PC-9 (cell line): ENCODE measurements at regions not wholly inside any gene's neighbourhood (a gene's known extent, or its start where the extent isn't known, plus 50 kb on each side); places are given as distances from the start of the nearest gene placed in this dataset.

Experiments used
- BruUV-seq: library from RNA; stranded (reverse); fragments of 400-500 nt; replicated peaks from 2 replicates; lab custom pipeline; 2021; lab: Mats Ljungman, UMichigan
- CTCF ChIA-PET: fragments of 300-600 bp; sonication (Branson Sonifier 250); formaldehyde crosslinking; loops from one replicate; lab custom pipeline; 2022; ENCODE audit warnings: antibody characterized with exemption; lab: Charles Lee
- POLR2A ChIA-PET: fragments of 300-600 bp; sonication (Branson Sonifier 250); formaldehyde crosslinking; loops from one replicate; lab custom pipeline; 2022; ENCODE audit warnings: antibody characterized with exemption; ENCODE audit not compliant: unreplicated experiment; lab: Charles Lee
- DNase-seq, 2 experiments: peaks; one replicate each; pipeline versions ENCODE4 v3.0.0 to v3.0.0-alpha.2; 2015 to 2022; ENCODE audit warnings: mixed read lengths in 1 of 2
- H2AFZ ChIP-seq: fragments of 200-600 bp; sonication (generic); 2 replicates; pipeline ENCODE4 v1.8.1; 2017; ENCODE audit warnings: antibody characterized with exemption
- H3F3A ChIP-seq: fragments of 200-600 bp; sonication (generic); 2 replicates; pipeline ENCODE4 v1.8.1; 2017; ENCODE audit warnings: antibody characterized with exemption, mild to moderate bottlenecking, low read depth; ENCODE audit not compliant: insufficient read depth
- H3K27ac ChIP-seq: fragments of 200-600 bp; sonication (generic); 2 replicates; pipeline ENCODE4 v1.6.1; 2016; ENCODE audit warnings: mixed run types
- H3K27me3 ChIP-seq: fragments of 200-600 bp; sonication (generic); 2 replicates; pipeline ENCODE4 v1.6.1; 2016; ENCODE audit warnings: low read depth, mixed run types; ENCODE audit not compliant: insufficient read depth
- H3K36me3 ChIP-seq: fragments of 200-600 bp; sonication (generic); 2 replicates; pipeline ENCODE4 v1.6.1; 2016; ENCODE audit warnings: low read depth, mixed run types
- H3K4me1 ChIP-seq: fragments of 200-600 bp; sonication (generic); replicated peaks from 2 replicates; pipeline ENCODE4 v1.6.1; 2016; ENCODE audit warnings: mixed run types; ENCODE audit not compliant: insufficient read depth
- H3K4me2 ChIP-seq: fragments of 200-600 bp; sonication (generic); 2 replicates; pipeline ENCODE4 v1.6.1; 2017; ENCODE audit warnings: mixed run types
- H3K4me3 ChIP-seq: fragments of 200-600 bp; sonication (generic); 2 replicates; pipeline ENCODE4 v1.6.1; 2016; ENCODE audit warnings: mixed run types
- H3K79me2 ChIP-seq: fragments of 200-600 bp; sonication (generic); 2 replicates; pipeline ENCODE4 v1.6.1; 2017; ENCODE audit warnings: low read depth, mixed run types
- H3K9me2 ChIP-seq: fragments of 200-600 bp; sonication (generic); 2 replicates; pipeline ENCODE4 v1.8.1; 2017; ENCODE audit warnings: mild to moderate bottlenecking; ENCODE audit not compliant: insufficient read depth
- H3K9me3 ChIP-seq: fragments of 200-600 bp; sonication (generic); 2 replicates; pipeline ENCODE4 v1.8.1; 2016; ENCODE audit warnings: low read depth; ENCODE audit not compliant: insufficient read depth
- H4K20me1 ChIP-seq: fragments of 200-600 bp; sonication (generic); 2 replicates; pipeline ENCODE4 v1.8.1; 2017; ENCODE audit not compliant: insufficient read depth
- CTCF ChIP-seq: fragments of 200-600 bp; sonication (generic); conservative IDR thresholded peaks from 2 replicates; pipeline ENCODE4 v1.6.1; 2017; ENCODE audit warnings: mixed run types, antibody characterized with exemption, mild to moderate bottlenecking, moderate library complexity
- EZH2 ChIP-seq: fragments of 200-600 bp; sonication (generic); IDR thresholded peaks from 2 replicates; pipeline ENCODE4 v1.8.0; 2017; ENCODE audit warnings: antibody characterized with exemption, low read depth
- intact Hi-C: fragments of 100-400 bp; cut with micrococcal nuclease; formaldehyde crosslinking; loops from one replicate; pipeline ENCODE4 v1.10.0; 2022; ENCODE audit not compliant: unreplicated experiment

GRCh38 chr14:101068313-101069227 is 165.0 kb upstream of the RTL1 start:
- no peak overlapping the region for H3K27ac ChIP-seq
- TF ChIP-seq EZH2, result no peak
- TF ChIP-seq CTCF, result no peak
- BruUV-seq, result no TSS peak
- no peaks in the 10 kb centered on the region for H3K9me2 ChIP-seq
- H3K79me2 ChIP-seq, result no peaks in the 10 kb centered on the region
- H2AFZ ChIP-seq, result no peak overlapping the region
- no peak overlapping the region for H3K4me2 ChIP-seq
- ChIA-PET POLR2A (no interaction called here), CTCF (no interaction called here)
- no peaks in the 10 kb centered on the region for H3F3A ChIP-seq
- no peaks in the 10 kb centered on the region for H3K9me3 ChIP-seq
- no peak for DNase-seq
- H4K20me1 ChIP-seq, result no peaks in the 10 kb centered on the region
- no peaks in the 10 kb centered on the region for H3K36me3 ChIP-seq
- H3K4me3 ChIP-seq, result no peak overlapping the region
- peaks cover 34% of the 10 kb centered on the region for H3K27me3 ChIP-seq
- H3K4me1 ChIP-seq, result peaks cover 6% of the 10 kb centered on the region; the same call in 1 of the 2 replicates
- intact Hi-C loops, result no loop called here

- CTCF ChIA-PET, result no interaction called here
Measured at GRCh38 chr14:101069228-101069549, 165.7 kb upstream of the RTL1 start.

GRCh38 chr14:101069666-101070362 is 166.3 kb upstream of the RTL1 start:
- no peak overlapping the region for H3K4me2 ChIP-seq
- ChIA-PET CTCF (no interaction called here), POLR2A (no interaction called here)
- H3K79me2 ChIP-seq, result no peaks in the 10 kb centered on the region
- H3K27ac ChIP-seq, result no peak overlapping the region
- TF ChIP-seq CTCF (no peak), EZH2 (no peak)
- H3F3A ChIP-seq, result no peaks in the 10 kb centered on the region
- H2AFZ ChIP-seq, result no peak overlapping the region
- no peak overlapping the region for H3K4me3 ChIP-seq
- H3K9me3 ChIP-seq, result no peaks in the 10 kb centered on the region
- H3K27me3 ChIP-seq, result peaks cover 22% of the 10 kb centered on the region
- no peaks in the 10 kb centered on the region for H3K9me2 ChIP-seq
- H3K4me1 ChIP-seq, result peaks cover 9% of the 10 kb centered on the region; the same call in 1 of the 2 replicates
- BruUV-seq, result no TSS peak
- H4K20me1 ChIP-seq, result no peaks in the 10 kb centered on the region
- DNase-seq, result no peak
- no peaks in the 10 kb centered on the region for H3K36me3 ChIP-seq
- intact Hi-C loops, result no loop called here

More at GRCh38 chr14:101069228-101069549, 165.7 kb upstream of the RTL1 start:
- Histone ChIP-seq H2AFZ (no peak overlapping the region), H3K9me2 (no peaks in the 10 kb centered on the region), H3K79me2 (no peaks in the 10 kb centered on the region), H3F3A (no peaks in the 10 kb centered on the region), H4K20me1 (no peaks in the 10 kb centered on the region), H3K36me3 (no peaks in the 10 kb centered on the region), H3K4me3 (no peak overlapping the region), H3K4me1 (peaks cover 9% of the 10 kb centered on the region; the same call in 1 of the 2 replicates), H3K27ac (no peak overlapping the region), H3K4me2 (no peak overlapping the region), H3K9me3 (no peaks in the 10 kb centered on the region), H3K27me3 (peaks cover 27% of the 10 kb centered on the region)
- POLR2A ChIA-PET, result no interaction called here
- TF ChIP-seq EZH2 (no peak), CTCF (no peak)
- BruUV-seq, result no TSS peak
- intact Hi-C loops, result no loop called here
- DNase-seq, result no peak
